HCEC 1CT (cell line): ENCODE measurements at regions not wholly inside any gene's neighbourhood (a gene's known extent, or its start where the extent isn't known, plus 50 kb on each side); places are given as distances from the start of the nearest gene placed in this dataset.
"Not testable (repeated sequence)": the region's sequence is repeated elsewhere in the genome, so short reads cannot be mapped to it uniquely, and the experiment has no call there.

Experiments used
- DNase-seq: peaks from one replicate; pipeline ENCODE4 v3.0.0-alpha.2; 2017

DNA sequence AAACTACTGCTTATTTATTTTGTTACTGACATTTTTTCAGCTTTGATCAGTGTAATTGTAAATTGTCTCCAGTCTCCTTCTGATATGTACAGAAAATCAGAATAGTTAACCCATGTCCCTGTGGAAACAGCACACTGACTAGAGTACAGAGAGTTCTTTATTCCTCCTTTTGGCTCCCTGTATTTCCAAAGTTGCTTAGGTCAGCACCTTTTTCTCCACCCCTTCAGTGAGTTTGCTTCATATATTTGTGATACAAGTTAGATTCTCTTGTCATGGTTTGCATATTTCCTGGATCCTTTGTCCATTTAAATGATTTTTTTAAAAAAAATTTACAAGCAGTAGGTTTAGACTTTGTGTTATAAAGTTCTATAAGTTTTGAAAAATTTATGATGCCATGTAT lies 2051.1 kb upstream of the LRRTM1 start:
- DNase-seq = no peak

DNA sequence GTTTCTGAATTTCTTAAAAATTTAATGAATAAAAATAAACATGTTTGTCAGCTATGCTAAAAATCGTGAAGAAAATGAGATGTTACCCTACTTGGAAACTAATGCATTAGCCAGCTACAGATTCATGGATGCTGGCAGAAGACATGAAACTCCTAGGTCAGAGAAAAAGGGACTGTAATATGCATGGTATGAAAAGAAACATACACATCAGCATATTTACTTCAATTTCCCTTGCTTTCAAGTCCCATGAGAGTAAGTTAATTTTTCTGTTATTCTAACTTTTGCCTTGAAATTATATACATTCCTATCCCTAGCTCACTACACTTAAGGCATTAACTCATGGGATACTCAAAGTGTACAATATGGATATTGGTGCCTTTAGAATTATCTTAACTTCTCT lies 2041.4 kb upstream of the LRRTM1 start:
- DNase-seq = no peak

DNA sequence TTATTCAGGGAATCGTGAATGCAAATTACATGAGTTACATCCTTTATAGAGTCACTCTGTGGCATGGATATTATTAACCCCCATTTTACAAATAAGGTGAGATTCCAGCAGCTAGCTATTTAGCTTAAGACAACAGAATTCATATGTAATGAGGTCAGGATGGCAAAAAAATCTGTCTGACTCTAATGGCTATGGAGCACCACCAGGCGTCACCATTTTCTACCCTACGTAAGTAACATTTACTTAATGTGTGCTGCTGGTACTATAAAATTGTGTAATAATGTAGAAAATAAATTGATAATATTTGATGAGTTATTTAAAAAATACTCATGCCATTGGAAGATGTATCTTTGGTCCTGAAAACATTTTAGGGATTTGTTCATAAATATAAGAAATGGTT lies 2040.1 kb upstream of the LRRTM1 start:
- no peak for DNase-seq

DNA sequence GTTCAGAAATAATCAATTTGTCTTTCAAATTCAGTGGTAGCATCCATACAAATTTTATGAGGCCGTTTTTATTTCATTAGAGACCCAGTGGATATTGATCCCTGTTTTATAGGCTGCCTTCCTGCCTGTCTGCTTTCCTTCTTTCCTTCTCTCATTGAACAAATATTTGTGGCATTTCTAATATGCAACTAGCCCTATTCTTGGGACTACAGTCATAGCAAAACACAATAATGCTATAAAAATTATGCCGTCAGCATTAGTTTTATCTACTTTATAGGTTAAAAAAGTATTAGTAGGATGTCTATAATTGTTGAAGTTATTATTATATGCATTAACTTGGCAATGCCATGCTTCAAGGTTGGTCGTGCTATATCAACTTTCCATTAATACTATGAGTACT lies 2037.8 kb upstream of the LRRTM1 start:
- no peak for DNase-seq

GRCh38 chr2:82340578-82341053 lies 2036.1 kb upstream of the LRRTM1 start:
- no peak for DNase-seq

- no peak for DNase-seq
Measured at GRCh38 chr2:82339805-82340204, 2035.3 kb upstream of the LRRTM1 start.

DNA sequence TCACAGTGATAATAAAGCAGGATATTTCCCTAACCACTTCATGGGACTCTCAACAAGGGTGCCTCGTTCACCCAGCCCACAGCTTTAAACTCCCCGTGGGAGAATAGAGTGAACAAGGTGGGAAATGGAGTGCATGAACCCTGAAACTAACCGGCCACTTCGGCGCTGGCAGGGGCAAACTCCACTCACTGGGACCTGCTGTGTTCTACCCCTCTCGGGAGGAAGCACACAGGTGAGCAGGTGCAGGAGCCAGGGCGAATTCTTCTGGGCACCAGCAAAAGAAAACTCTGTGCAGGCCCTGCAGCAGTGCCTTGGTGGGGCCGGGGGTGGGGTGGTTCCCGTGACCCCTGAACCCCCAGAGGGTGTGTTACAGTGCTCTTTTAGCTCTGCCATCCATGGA lies 2029.1 kb upstream of the LRRTM1 start:
- DNase-seq = no peak

DNA sequence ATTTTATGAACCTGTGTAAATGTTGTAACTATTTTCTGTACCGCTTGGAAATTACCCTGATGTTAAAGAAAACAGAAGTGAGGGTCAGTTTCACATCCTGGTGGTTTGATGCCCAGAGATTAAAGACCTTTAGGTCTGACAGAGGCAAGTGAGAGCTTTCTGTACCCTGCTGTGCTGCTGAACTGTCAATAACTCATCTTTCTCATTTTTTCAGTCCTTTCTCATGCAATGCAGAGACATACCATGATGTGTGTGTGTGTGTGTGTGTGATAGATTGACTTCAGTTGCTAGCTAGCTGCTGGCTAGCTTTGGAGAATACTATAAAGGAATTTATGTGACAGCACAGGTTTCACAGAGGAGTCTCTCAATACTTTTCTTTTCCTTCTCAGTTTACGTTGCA lies 2025.6 kb upstream of the LRRTM1 start:
- no peak for DNase-seq

DNA sequence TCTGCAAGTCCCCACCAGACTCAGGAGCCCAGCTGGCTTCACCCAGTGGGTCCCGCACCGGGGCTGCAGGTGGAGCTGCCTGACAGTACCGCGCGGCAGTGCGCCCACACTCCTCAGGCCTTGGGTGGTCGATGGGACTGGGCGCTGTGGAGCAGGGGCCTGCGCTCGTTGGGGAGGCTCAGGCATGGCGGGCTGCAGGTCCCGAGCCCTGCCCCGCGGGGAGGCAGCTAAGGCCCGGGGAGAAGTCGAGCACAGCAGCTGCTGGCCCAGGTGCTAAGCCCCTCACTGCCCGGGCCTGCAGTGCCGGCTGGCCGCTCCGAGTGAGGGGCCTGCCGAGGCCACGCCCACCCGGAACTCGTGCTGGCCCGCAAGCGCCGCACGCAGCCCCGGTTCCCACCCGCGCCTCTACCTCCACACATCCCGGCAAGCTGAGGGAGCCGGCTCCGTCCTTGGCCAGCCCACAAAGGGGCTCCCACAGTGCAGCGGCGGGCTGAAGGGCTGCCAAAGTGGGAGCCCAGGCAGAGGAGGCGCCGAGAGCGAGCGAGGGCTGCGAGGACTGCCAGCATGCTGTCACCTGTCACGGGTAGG lies 2021.7 kb upstream of the LRRTM1 start:
- DNase-seq = not testable (repeated sequence)

DNA sequence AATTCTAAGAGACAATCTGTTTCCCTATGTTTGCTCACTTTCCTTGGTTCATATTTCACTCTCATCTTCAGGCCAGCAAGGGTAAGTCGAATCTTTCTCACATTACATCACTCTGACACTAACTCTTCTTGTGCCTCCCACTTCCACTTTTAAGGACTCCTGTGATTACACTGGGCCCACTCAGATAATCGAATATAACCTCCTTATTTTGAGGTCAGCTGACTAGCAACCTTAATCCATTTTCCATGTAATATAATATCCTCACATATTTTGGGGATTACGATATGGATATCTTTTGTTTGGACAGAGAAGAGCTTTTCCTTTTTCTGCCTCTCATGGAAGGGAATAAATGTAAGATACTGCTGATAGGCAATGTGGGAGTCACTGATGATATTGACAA lies 2015.7 kb upstream of the LRRTM1 start:
- no peak for DNase-seq

GRCh38 chr2:82317012-82317411 lies 2012.5 kb upstream of the LRRTM1 start:
- no peak for DNase-seq

DNA sequence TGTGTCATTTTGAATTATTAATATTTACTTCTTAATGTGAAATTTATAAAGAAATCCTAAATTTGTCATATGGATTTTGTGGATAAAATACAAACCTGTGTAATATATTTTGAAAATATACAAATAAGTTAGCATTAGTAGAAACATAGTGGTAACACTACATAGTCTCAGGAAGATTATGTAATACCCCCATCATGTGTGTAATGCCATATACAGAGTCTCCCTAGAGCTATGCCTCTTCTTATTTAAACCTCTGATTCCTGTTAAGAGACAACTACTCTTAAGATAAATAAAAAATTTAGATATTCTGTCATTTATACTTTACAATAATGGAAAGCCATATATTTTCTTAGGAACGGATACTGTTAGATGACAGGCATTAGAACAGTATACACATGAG lies 2012.0 kb upstream of the LRRTM1 start:
- DNase-seq = no peak

DNA sequence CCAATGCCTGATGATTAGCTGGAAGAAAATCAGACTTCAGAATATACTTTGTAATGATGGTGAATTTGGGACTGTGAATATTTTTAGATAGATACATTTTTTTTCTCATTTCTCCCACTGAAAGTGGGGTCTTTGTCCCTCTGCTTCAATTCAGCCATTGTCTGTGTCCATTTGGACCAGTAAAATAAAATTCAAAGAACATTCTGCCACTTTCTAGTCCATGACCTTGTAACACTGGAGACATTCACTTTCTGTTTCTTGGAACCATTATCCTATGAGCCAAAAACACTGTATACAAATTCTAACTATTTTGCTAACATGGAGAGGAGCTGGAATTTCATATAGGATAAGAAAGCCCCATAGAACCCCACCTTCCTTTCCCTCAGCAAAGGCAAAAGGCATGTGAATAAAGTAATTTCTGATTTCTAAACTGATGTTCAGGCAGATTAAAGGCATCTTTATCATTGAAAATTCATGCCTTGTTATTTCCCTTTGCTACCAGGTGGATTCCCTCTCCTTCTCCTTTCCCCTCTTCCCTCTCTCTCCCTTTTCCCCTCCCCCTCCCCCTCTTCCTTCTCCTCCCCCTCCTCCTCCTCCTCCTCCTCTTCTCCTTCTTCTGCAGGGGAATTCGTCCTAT lies 2010.4 kb upstream of the LRRTM1 start:
- no peak for DNase-seq

- DNase-seq = no peak
Measured at GRCh38 chr2:82307511-82307910, 2003.0 kb upstream of the LRRTM1 start.

- no peak for DNase-seq
Measured at GRCh38 chr2:82301506-82301905, 1997.0 kb upstream of the LRRTM1 start.

- DNase-seq = no peak
Measured at GRCh38 chr2:82289446-82289845, 1984.9 kb upstream of the LRRTM1 start.

DNA sequence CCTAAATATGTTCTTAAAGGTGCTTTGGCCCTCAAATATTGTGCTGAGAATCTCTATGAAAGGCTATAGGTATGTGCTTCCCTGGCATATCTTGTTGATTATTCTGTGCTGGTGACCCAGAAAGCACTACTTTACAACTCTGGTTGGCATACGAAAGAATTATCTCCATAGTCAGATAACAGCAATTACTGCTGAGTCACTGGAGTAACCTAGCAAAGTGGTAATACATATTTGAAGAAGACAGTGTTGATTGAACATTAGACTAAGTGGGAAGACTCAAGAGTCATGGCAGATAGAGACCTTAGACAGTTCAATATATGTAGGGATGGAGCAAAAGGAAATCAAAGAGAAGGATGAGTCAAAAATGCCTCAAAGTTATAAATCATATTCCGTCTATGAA lies 1978.5 kb upstream of the LRRTM1 start:
- DNase-seq = no peak

DNA sequence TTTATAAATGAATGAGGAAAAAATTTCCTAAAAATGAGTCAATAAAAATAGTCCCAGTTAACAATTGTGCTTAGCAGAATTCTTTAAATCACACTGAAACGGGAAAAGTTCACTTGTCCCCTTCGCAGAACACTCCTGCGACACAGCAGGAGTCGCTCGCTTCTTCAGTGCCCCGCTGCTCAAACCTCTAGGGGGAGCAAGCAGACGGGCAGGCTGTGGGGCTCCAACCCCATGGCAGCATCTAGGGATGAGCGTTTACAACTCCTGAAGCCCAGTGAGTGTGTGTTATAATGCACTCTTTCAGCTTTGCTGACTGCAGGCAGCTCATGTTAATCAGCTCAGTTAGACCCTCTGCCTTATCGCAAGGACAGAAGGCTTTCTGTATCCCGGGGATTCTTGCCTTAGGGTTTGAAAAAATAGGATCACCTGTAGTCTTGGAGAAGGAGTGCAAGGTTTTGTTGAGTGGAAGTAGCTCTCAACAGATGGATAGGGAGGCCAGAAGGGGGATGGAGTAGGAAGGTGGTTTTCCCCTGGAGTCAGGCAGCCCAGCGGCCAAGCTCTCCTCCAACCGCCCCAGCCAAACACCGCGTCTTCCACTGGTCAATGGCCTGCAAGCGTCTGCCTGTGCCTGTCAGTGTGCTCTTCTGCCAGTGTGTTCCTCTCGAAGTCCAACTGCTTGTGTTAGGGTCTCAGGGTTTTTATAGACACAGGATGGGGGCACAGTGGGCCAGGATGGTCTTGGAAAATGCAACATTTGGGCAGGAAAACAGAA lies 1977.7 kb upstream of the LRRTM1 start:
- no peak for DNase-seq

GRCh38 chr2:82279367-82279766 lies 1974.8 kb upstream of the LRRTM1 start:
- no peak for DNase-seq

GRCh38 chr2:82278416-82278815 lies 1973.9 kb upstream of the LRRTM1 start:
- no peak for DNase-seq

DNA sequence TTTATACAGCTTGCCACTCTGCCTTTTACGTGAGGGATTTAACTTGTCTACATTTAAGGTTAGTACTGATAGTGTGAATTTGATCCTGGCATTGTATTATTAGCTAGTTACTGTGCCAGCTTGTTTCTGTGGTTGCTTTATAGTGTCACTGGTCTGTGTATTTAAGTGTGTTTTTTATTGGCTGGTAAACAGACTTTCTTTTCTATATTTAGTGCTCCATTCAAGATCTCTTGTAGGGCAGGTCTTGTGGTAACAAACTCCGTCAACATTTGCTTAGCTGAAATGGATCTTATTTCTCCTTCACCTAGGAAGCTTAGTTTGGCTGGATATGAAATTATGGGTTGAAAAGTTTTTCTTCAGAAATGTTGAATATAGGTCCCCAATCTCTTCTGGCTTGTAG lies 1971.0 kb upstream of the LRRTM1 start:
- no peak for DNase-seq

DNA sequence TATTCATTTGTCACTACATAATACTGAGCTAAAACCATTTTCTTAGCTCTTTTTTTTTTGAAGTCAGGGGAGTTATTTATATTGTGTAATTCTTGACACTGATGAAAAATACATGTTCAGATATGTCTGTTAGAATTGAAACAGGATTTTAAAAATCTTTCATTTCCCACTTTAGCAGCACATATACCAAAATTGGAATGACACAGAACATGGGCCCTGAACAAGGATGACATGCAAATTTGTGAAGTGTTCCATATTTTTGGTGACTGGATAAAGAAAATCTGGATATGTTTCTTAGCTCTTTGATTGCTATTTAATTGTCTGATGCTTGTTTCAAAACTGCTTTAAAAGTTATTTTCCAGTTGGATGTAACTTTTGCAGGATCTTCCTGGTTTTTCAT lies 1963.9 kb upstream of the LRRTM1 start:
- no peak for DNase-seq

- no peak for DNase-seq
Measured at GRCh38 chr2:82260521-82260920, 1956.0 kb upstream of the LRRTM1 start.

- DNase-seq = no peak
Measured at GRCh38 chr2:82259551-82259950, 1955.0 kb upstream of the LRRTM1 start.
